HTR-8/SVneo (cell line): ENCODE measurements at regions not wholly inside any gene's neighbourhood (a gene's known extent, or its start where the extent isn't known, plus 50 kb on each side); places are given as distances from the start of the nearest gene placed in this dataset.

ENCODE experiments used
- DNase-seq: peaks from one replicate; pipeline ENCODE4 v3.0.0; 2011; ENCODE audit warnings: low spot score, mixed read lengths; ENCODE audit not compliant: insufficient read length
- FAIRE-seq: peaks from 2 replicates; lab custom pipeline; 2011; peaks lifted over from hg19 to GRCh38; lab: Jason Lieb, UNC

DNA sequence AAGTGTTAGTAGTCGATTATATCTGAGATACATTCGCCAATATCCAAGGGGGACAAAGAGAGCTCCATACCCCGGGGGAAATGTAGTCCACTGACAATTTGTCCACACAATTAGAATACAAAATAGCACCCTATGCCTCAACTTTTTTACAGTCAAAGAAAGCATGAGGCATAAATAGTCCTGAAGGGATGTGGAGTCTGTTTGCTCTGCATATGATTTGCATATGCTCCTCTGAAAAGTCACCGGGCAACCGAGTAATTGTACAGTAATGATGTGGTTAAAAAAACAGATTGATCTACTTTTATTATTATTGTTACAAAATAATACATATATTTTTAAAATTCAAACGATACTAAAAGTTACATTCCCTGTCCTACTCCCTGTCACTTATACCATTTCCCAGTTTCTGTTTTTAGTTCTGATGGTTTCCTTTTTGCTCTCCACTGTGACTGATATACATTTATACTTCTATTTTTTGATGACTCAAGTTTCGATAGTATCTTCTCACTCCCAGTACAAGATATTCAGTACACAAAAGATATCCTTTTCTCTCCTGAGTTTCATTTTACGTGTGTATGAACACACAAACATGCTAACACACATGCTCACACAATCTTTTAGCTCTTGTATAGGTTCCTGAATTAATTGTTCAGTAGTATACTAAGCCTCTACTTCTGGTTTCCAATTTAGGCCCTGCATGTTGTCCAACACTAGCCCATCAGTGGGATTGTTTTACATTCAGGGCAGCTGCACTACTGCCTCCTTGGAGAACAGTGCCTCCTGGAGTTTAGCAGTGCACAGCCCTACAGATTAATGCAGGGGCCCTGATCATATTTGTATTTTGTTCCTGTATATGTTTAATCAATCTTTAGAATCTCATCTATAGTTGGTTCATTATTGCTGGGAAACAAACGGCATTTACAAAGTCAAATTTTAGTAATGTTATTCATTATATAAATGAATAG lies 130.9 kb downstream of the TES start:
- DNase-seq: no peak
- FAIRE-seq: no peak

DNA sequence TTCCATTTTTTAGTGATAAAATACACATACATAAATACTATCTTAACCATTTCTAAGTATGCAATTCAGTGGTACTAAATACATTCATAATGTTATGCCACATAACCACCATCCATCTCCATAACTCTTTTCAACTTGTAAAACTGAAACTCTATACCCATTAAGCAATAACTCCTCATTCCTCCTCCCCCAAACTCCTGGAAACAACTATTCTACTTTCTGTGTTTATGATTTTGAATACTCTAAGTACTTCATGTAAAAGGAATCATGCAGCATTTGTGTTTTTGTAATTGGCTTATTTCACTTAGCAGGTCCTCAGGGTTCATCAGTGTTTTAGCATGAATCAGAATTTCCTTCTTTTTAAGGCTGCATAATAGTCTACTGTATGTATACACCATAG lies 131.8 kb downstream of the TES start:
- no peak for FAIRE-seq
- no peak for DNase-seq

DNA sequence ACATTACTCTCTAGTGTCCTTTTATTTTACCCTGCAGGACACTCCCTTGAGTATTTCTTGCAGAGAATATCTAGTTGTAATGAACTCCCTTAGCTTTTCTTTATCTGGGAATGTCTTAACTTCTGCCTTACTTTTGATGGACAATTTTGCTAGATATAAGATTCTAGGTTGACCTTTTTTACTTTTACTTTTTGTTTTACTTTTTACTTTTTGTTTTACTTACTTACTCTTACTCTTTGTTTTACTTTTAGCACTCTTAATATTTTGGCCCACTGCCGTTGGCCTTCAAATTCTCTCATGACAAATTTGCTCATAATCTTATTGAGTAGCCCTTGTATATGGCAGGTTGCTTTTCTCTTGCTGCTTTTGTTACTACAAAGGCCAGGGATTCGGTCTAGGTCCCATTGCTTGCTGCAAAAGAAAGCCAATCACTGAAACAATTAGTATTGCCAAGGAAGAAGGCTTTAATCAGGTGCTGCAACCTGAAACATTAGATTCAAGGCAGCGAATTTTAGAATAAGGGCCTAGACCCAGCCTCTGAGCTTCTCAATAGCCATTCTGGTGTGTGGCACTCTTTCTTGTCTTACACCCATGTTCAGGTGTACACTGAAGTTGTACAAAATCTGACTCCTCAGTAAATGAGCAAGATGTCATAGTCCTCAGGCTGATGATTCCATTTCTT lies 137.0 kb downstream of the TES start:
- no peak for DNase-seq
- FAIRE-seq: no peak

GRCh38 chr7:116348346-116348745 lies 138.0 kb downstream of the TES start:
- FAIRE-seq (no peak), DNase-seq (no peak)

- no peak for DNase-seq
- FAIRE-seq: no peak
Measured at GRCh38 chr7:116351966-116352365, 141.6 kb downstream of the TES start.

- no peak for FAIRE-seq
- DNase-seq: no peak
Measured at GRCh38 chr7:116353647-116354046, 143.3 kb downstream of the TES start.

DNA sequence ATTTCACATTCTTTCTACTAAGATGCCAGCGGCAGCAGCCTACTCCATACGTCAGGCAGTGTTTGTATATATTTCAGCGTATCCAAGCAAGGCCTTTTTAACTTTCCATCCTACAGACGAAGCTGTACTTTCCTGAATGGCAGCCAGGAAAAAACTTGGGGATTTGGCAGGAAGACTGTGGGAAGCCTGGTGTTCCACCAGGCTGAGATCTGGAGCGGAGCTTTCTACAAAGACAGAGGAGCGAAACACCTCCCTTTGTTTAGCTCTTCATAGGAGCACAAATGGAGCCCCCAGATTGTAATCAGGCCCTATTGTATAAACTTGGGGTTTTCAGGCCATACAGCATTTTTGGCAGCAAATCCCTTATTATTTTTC lies 143.8 kb downstream of the TES start:
- FAIRE-seq: no peak
- DNase-seq: no peak

DNA sequence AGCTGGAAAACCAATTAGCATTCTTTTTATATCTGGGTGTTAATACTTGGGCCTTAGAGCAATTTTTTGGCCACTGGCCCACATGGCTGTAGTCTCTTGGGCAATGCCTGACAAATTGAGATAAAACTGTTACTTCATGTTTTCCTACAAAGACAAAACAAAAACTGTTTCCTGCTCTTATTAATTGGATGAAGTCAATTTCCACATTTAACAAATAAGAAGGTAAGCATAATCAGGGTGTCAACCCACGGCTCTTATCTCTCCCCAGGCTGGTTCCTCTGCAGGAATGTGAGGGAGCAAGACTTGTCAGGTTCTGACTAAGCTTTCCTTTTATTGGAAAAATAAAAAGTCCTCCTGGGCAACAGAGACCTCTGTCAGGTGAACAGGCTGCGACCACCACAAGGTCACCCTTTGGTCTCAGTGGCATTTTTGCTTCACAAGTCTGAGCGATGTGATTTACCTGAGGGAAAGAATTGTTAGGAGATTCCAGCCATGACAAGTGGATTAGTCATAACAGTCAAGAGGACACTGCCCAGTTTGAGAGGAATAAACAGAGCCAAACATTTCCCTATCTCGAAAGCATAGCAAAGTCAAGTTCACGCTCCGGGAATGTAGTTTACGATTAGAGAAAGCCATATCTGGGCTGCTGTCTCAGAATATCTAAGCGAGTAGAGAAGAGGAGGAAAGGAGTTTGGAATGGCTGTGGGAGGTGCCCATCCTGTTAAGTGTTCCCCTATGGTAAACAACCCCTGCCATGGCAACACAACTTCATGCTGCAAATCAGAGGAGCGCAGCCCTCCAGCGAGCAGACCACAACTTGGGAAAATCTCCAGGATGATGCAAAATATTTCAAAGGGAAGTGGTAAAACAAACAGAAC lies 144.4 kb downstream of the TES start:
- DNase-seq (peak; percentile 60), FAIRE-seq (peak; percentile 76)

GRCh38 chr7:116355424-116355765 lies 144.1 kb upstream of the CAV2 start:
- DNase-seq (no peak), FAIRE-seq (no peak)

DNA sequence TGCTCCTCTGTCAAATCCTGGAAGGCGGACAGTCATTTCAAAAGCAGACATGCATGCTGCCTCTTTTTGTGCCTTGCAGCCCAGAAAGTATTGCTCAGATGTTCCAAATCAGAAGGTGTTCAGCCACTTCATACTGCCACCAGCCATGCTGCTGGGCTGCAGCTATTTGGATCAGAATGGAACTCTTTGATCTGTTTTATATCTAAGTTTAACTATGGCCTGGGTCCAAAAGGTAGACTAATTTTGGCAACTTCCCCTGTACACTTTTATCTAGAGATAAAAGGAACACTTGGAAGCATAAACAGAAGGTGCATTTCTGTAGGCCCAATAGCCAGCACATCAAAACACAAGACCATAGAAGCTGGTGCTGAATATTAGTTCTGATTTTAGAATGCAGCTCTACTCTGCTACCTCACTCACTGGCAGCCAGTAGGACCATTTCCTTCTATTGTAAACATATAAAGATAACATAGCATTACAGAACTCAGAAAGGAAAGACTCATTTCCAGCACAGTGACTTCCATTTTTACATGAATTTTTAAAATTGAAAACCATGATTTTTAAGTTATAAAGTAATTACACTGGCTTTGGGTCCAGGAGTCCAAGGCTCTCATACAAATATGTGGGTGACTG lies 143.1 kb upstream of the CAV2 start:
- FAIRE-seq: no peak
- DNase-seq: no peak

- DNase-seq (no peak), FAIRE-seq (no peak)
Measured at GRCh38 chr7:116356979-116357378, 142.6 kb upstream of the CAV2 start.

- FAIRE-seq: peak; percentile 54
Measured at GRCh38 chr7:116357781-116358670, 141.5 kb upstream of the CAV2 start.

DNA sequence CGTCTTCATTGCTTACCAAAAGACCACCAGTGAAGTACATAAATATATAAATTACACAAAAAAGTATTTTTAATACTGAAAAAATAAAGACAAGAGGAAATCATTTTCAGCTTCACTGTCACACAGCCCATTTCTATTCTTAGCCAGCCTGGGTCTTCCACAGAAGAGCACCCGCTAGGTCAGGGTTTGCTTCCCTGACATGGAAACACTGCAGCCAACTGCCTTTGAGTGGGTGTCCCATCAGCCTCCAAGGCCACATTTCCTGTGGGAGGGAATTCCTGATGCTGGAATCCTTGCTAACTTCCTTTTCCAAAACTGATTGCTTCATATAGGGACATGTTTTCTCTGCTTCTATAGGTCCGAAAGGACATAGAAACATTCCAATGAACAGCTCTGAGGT lies 137.8 kb upstream of the CAV2 start:
- DNase-seq (no peak), FAIRE-seq (no peak)

More at GRCh38 chr7:116357781-116358670, 141.5 kb upstream of the CAV2 start:
- no peak for DNase-seq

DNA sequence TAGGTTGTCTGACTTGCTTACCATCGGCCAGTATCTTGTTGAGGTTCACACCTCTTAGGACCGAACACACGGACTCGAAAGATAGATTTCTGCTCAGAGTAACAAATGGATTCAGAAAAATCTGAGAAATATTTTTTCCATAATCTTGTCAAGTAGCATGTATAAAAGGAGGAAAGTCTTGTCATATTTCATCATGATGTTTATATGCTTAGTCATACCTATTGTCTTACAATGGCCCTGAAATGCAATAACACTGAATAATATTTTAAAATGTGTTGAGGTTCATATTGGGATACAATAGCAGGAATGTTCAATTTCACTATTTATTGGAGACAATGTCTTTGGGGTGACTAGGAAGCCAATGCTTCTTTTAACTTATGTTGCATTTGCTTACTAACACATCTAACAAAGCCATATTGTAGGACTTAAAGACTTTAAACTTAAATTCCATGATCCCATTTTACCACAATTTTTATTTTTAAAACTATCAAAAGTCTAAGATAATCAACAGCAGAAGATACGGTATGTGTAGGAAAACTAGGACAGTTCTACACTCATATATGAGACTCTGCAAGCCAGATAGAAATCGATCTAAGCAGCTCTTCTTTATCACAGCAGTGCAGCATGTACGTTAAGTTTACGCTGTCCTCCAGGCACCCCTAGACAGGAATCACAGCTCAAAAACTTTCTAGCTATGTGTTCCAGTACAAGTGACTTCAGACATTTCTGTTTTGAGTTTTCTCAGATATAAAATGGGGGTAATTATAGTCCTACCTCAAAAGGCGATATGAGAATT lies 135.7 kb upstream of the CAV2 start:
- no peak for FAIRE-seq
- no peak for DNase-seq

GRCh38 chr7:116364469-116364868 lies 135.1 kb upstream of the CAV2 start:
- FAIRE-seq (no peak), DNase-seq (no peak)

DNA sequence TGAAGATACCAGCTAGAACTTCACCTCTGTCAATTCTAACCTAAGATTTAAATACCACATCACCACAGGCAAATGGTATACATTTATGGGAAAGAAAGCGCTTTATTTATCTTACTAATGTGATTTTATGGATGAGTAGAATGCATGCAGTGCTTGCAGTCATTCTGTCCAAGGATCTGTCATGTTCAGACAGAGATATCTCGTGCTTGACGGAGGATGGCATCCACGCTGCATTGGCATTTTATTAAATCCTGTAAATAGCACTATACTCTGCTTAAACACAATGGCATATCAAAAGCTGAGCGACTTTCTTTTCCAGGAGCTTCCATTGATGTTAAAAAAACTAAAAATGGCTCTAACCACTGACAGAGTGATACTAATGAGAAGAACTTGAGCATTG lies 133.7 kb upstream of the CAV2 start:
- FAIRE-seq: no peak
- no peak for DNase-seq

DNA sequence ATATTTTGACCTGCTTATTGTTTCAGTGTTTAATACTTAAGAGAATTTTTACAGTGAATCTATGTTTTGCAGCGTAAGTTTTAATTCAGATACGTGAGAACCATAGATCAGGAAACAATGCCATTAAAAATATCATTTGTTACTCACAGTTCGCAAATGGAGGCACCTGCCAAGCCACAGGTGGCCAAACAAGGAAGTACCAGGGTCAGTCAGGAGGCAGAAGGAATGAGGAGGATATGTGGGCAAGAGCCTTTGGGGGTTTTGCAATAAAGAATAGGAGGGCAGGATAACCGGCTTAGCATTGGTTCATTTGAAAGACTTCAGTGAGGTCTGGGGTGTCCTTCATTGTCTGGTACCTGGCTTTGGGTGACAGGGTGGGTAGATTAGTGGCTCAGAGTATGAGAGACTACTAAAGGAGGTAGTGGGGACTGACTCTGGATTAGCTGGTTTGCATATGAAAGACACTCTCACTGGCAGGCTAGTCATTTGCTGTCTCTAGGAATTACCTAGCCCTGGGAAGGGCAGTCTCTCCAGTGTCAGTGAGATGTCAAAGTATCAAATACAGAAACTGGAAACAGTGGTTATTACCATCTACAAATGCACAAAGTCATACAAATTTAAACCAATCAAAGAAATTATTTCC lies 132.2 kb upstream of the CAV2 start:
- no peak for FAIRE-seq
- no peak for DNase-seq

DNA sequence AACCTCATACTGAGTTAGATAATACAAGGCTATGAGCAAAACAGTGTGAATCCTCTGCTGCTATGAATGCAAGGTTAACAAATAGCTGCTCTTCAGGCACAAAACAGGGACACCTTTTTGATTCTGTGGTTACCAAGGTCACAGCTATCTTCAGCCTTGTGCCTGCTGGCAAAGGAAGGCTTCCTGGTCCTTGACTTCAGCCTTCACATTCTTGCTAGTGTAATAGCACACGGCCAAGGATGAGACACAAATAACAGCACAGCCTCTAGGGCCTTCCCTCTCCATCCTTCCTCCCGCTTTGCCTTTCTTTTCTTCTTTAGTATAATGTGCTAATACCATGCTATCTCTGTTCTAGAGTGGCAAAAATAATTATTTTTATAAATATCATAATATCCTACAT lies 130.6 kb upstream of the CAV2 start:
- no peak for DNase-seq
- no peak for FAIRE-seq
